Ascending aorta (tissue), 2 donors: ENCODE measurements at regions not wholly inside any gene's neighbourhood (a gene's known extent, or its start where the extent isn't known, plus 50 kb on each side); places are given as distances from the start of the nearest gene placed in this dataset.

Experiments used
- DNase-seq, 2 donors: peaks; one replicate each; pipeline ENCODE4 v3.0.0-alpha.2; 2019; ENCODE audit warnings: low spot score in 2 of 2
- H3K27ac ChIP-seq, 2 donors: fragments of 200-600 bp; sonication (generic); one replicate each; pipeline ENCODE4 v1.5.1; 2016 to 2017; ENCODE audit warnings: mild to moderate bottlenecking in 1 of 2
- H3K27me3 ChIP-seq: fragments of 200-600 bp; sonication (generic); one replicate; pipeline ENCODE4 v1.5.1; 2017
- H3K36me3 ChIP-seq, 2 donors: fragments of 200-600 bp; sonication (generic); one replicate each; pipeline ENCODE4 v1.5.1; 2016
- H3K4me1 ChIP-seq, 2 donors: fragments of 200-600 bp; sonication (generic); one replicate each; pipeline ENCODE4 v1.5.1; 2016 to 2017; ENCODE audit warnings: mild to moderate bottlenecking in 1 of 2
- H3K4me3 ChIP-seq, 2 donors: fragments of 200-600 bp; sonication (generic); one replicate each; pipeline ENCODE4 v1.5.1; 2016 to 2017; ENCODE audit warnings: mild to moderate bottlenecking in 1 of 2
- H3K9me3 ChIP-seq, 2 donors: fragments of 200-600 bp; sonication (generic); one replicate each; pipeline ENCODE4 v1.5.1; 2016
- intact Hi-C: fragments of 100-400 bp; cut with DNase I; formaldehyde crosslinking; loops from one replicate; pipeline ENCODE4 v1.15.1; 2023
- TF ChIP-seq, protein P1 (sequence below), 3 experiments: fragments of 200-600 bp in 2 of 3; fragments of 450-650 bp in 1 of 3; sonication (generic) in 2 of 3; IDR thresholded peaks; one replicate each; pipeline ENCODE4 v1.5.1; 2016 to 2019; ENCODE audit warnings: antibody characterized with exemption in 3 of 3, mild to moderate bottlenecking in 1 of 3, moderate library complexity in 1 of 3

DNA sequence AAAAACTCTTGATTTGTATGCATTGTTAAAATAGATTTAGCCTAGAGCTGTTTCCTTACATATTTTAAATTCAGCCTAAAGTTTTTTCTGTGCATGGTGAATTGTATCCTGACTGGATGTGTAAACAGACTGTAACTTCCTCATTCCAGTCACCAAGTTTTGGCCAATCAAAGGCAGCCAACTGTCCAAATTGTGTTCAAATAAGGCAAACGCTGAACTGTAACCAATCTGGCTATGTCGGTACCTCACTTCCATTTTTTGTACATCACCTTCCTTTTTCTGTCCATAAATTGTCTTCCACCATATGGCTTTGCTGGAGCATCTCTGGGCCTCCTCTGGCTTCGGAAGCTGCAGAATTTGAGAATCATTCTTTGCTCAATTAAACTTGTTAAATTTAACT lies 1921.9 kb upstream of the SEL1L start:
- TF ChIP-seq, protein P1, sequence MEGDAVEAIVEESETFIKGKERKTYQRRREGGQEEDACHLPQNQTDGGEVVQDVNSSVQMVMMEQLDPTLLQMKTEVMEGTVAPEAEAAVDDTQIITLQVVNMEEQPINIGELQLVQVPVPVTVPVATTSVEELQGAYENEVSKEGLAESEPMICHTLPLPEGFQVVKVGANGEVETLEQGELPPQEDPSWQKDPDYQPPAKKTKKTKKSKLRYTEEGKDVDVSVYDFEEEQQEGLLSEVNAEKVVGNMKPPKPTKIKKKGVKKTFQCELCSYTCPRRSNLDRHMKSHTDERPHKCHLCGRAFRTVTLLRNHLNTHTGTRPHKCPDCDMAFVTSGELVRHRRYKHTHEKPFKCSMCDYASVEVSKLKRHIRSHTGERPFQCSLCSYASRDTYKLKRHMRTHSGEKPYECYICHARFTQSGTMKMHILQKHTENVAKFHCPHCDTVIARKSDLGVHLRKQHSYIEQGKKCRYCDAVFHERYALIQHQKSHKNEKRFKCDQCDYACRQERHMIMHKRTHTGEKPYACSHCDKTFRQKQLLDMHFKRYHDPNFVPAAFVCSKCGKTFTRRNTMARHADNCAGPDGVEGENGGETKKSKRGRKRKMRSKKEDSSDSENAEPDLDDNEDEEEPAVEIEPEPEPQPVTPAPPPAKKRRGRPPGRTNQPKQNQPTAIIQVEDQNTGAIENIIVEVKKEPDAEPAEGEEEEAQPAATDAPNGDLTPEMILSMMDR (IDR thresholded peaks at IDR 0.05) = no peak
- no peaks in the 10 kb centered on the region for H3K4me1 ChIP-seq

DNA sequence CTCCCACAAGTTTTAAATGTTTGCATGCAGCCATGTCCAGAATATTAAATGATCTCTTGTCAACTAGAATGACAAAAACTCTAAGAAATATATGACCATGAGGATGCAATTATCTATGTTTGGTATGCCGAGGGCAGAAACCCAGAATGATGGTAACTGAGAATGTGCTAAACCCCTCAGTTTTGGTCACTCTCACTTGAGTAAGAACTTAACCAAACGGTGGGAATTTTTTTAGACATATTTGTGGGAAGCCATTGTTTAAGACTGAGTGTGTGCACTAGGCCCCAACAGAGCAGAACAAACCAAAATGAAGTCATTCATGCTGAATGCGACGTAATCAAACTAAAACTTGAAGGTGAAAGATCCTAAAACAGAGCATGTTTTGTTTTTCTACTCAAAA lies 1927.9 kb upstream of the SEL1L start:
- H3K4me1 ChIP-seq = no peaks in the 10 kb centered on the region
- no peaks in the 10 kb centered on the region for H3K27me3 ChIP-seq
- peaks cover 0 to 4% of the 10 kb centered on the region in 2 donors for H3K9me3 ChIP-seq
- no peaks in the 10 kb centered on the region for H3K36me3 ChIP-seq
- no peak overlapping the region for H3K27ac ChIP-seq
- TF ChIP-seq, protein P1 (IDR thresholded peaks at IDR 0.05) = no peak
- DNase-seq = no peak
- no peak overlapping the region for H3K4me3 ChIP-seq
- intact Hi-C loops = loop anchor here (10.0 kb wide), 3 partner anchors 167 to 1747 kb away; no protein-coding TSS in a partner anchor

More for the DNA sequence above, 1921.9 kb upstream of the SEL1L start:
- Histone ChIP-seq H3K36me3 (no peaks in the 10 kb centered on the region), H3K27me3 (no peaks in the 10 kb centered on the region), H3K9me3 (peaks cover 0 to 4% of the 10 kb centered on the region in 2 donors), H3K4me3 (no peak overlapping the region), H3K27ac (no peak overlapping the region)
- DNase-seq = no peak
- intact Hi-C loops = no loop called here

DNA sequence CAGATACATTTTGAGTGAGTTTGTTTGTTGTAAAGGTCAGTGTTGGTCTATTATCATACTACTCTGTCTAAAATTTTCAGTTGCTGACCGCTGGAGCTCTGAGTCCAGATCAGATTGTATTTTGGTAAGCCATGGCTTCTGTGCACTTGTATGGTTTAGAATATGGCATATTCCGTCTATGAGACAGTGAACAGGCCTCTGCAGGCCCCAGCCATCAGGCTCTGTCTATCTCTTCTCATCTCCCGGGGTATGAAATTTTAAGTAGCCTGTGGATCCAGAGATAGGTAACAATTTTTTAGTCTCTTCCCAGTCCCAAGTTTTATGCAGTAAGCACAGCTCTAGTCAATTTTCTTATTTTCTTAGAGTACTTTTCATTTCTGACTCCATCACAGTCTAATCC lies 1929.1 kb upstream of the SEL1L start:
- H3K27ac ChIP-seq = no peak overlapping the region
- peaks cover 0 to 4% of the 10 kb centered on the region in 2 donors for H3K9me3 ChIP-seq
- DNase-seq = no peak
- TF ChIP-seq, protein P1 (IDR thresholded peaks at IDR 0.05) = no peak
- no peaks in the 10 kb centered on the region for H3K36me3 ChIP-seq
- intact Hi-C loops = loop anchor here (10.0 kb wide), 3 partner anchors 168 to 1748 kb away; no protein-coding TSS in a partner anchor
- H3K4me1 ChIP-seq = no peaks in the 10 kb centered on the region
- H3K4me3 ChIP-seq = no peak overlapping the region
- no peaks in the 10 kb centered on the region for H3K27me3 ChIP-seq

DNA sequence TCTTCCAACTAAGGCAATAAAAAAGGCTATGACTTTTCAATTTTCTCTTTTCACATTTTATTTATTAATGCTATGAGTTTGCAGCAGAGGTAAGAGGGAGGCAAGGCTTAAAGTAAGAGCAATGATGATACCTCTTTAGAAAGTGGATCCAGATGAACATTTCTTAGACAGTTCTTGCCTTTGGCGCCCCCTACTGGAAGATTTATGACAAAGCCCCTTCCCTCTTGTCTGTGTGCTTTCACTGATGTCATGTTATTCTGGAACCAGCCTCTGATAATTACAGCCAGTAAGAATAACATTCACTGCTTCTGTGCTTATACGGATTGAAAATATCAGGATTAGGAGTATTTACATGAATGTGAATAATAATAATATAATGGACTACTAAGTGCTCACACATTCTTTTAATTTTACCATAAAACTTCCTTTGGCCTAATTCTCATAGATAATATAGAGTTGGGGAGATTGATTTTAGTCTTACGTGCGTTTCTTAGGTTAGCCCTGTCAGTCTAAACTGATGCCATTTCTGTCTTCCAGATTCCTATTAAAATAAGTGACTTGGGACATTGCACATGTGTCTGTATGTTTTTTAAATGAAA lies 1929.9 kb upstream of the SEL1L start:
- Histone ChIP-seq H3K36me3 (no peaks in the 10 kb centered on the region), H3K4me1 (no peaks in the 10 kb centered on the region), H3K27ac (no peak overlapping the region), H3K4me3 (no peak overlapping the region), H3K9me3 (peaks cover 0 to 4% of the 10 kb centered on the region in 2 donors), H3K27me3 (no peaks in the 10 kb centered on the region)
- TF ChIP-seq, protein P1 (IDR thresholded peaks at IDR 0.05) = peak; percentile 8 to 64 (median 55)
- intact Hi-C loops = loop anchor here (10.0 kb wide), 3 partner anchors 169 to 1749 kb away; no protein-coding TSS in a partner anchor
- DNase-seq = no peak

DNA sequence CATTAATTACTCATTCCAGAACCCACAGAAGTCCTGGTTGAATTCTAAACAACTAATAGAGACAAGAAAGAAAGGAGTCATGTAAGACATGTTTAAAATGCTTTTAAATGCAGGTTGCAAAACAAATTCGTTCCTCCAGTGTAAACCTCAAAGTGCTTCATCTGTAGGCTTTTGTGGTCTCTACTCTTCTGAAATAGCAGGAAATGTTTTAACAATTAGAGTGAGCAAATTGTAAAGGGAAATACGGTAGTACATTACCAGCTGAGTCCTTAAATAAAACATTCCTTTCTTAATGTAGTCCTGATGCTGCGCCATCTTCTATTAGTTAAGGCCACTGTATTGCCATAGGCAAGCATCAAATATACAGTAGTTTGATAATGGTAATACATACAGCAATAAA lies 1934.2 kb upstream of the SEL1L start:
- Histone ChIP-seq H3K4me1 (no peaks in the 10 kb centered on the region), H3K9me3 (no peaks in the 10 kb centered on the region), H3K27me3 (no peaks in the 10 kb centered on the region), H3K27ac (no peak overlapping the region), H3K4me3 (no peak overlapping the region), H3K36me3 (no peaks in the 10 kb centered on the region)
- TF ChIP-seq, protein P1 (IDR thresholded peaks at IDR 0.05) = no peak
- no peak for DNase-seq
- intact Hi-C loops = loop anchor here (10.0 kb wide), 3 partner anchors 173 to 1753 kb away; no protein-coding TSS in a partner anchor
